GM20000 (cell line): ENCODE measurements at regions not wholly inside any gene's neighbourhood (a gene's known extent, or its start where the extent isn't known, plus 50 kb on each side); places are given as distances from the start of the nearest gene placed in this dataset.

Experiments used
- DNase-seq: peaks from one replicate; pipeline ENCODE4 v3.0.0; 2012; ENCODE audit warnings: low spot score
- CTCF ChIP-seq: IDR thresholded peaks from 2 replicates; pipeline ENCODE4 v1.5.1; 2012; ENCODE audit warnings: mild to moderate bottlenecking, control low read depth; ENCODE audit errors: extremely low read depth, missing control alignments

GRCh38 chr9:105860516-105860915 lies 166.2 kb downstream of the TMEM38B start:
- no peak for TF ChIP-seq CTCF
- DNase-seq = no peak

- TF ChIP-seq CTCF = no peak
- DNase-seq = no peak
Measured at GRCh38 chr9:105861972-105862371, 167.6 kb downstream of the TMEM38B start.

GRCh38 chr9:105864248-105864898 lies 170.0 kb downstream of the TMEM38B start:
- no peak for DNase-seq
- no peak for TF ChIP-seq CTCF

GRCh38 chr9:105865285-105865684 lies 170.9 kb downstream of the TMEM38B start:
- DNase-seq = no peak
- no peak for TF ChIP-seq CTCF

GRCh38 chr9:105871540-105871939 lies 177.2 kb downstream of the TMEM38B start:
- no peak for TF ChIP-seq CTCF
- DNase-seq = no peak

GRCh38 chr9:105873801-105874200 lies 179.5 kb downstream of the TMEM38B start:
- TF ChIP-seq CTCF = no peak
- no peak for DNase-seq

GRCh38 chr9:105877721-105878120 lies 183.4 kb downstream of the TMEM38B start:
- DNase-seq = no peak
- no peak for TF ChIP-seq CTCF
